ENCODE measurements at regions not wholly inside any gene's neighbourhood (a gene's known extent, or its start where the extent isn't known, plus 50 kb on each side); places are given as distances from the start of the nearest gene placed in this dataset.

DNA sequence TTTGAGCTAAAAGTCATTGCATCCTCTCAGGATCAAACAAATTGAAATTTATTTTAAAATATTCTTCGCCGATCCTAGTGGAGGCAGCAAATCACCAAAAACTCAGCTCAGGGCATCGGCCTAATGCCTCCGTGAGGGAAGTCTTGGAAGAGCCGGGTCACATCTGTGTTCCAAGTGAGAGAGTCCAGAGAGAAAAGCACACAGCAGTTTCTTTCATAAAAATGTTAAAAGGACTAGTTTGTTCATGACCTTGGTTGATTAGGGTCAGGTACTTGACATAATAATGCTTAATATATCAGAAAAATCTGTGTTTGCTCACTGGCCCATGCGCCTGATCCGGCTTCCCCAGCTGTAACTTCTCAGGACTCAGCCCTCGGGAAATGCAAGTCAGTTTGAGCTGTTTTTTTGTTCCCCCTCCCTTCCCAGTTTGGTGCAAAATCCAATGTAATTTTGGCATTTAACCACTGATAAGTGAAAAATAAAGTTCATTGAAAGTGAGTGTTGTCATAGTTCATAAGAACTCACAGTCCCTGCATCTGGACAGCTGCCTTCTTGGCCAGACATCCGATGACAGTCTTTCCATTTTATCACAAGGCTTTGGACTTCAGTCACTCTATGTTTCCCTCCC lies 161.7 kb downstream of the CAND1 start:
- no peaks in the 10 kb centered on the region for H3K27me3 ChIP-seq (ENCODE audit: control insufficient read depth, insufficient read depth, low read length)
- no peak overlapping the region for H3K9ac ChIP-seq
- no peaks in the 10 kb centered on the region for H3K36me3 ChIP-seq (ENCODE audit: control insufficient read depth, insufficient read depth, low read length)
- no peak overlapping the region for H3K4me2 ChIP-seq (ENCODE audit: low read length)
- no peak overlapping the region for H3K27ac ChIP-seq
- no peaks in the 10 kb centered on the region for H3K9me3 ChIP-seq (ENCODE audit: control insufficient read depth, low read length)
- H2AFZ ChIP-seq: peak overlapping the region; percentile 39
- H3K4me3 ChIP-seq (ENCODE audit: low read depth, low read length): no peak overlapping the region
- H3K79me2 ChIP-seq: no peaks in the 10 kb centered on the region
- peaks cover 14% of the 10 kb centered on the region for H3K4me1 ChIP-seq
- TF ChIP-seq, protein P1, sequence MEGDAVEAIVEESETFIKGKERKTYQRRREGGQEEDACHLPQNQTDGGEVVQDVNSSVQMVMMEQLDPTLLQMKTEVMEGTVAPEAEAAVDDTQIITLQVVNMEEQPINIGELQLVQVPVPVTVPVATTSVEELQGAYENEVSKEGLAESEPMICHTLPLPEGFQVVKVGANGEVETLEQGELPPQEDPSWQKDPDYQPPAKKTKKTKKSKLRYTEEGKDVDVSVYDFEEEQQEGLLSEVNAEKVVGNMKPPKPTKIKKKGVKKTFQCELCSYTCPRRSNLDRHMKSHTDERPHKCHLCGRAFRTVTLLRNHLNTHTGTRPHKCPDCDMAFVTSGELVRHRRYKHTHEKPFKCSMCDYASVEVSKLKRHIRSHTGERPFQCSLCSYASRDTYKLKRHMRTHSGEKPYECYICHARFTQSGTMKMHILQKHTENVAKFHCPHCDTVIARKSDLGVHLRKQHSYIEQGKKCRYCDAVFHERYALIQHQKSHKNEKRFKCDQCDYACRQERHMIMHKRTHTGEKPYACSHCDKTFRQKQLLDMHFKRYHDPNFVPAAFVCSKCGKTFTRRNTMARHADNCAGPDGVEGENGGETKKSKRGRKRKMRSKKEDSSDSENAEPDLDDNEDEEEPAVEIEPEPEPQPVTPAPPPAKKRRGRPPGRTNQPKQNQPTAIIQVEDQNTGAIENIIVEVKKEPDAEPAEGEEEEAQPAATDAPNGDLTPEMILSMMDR (IDR thresholded peaks at IDR 0.05): peak; percentile 42

DNA sequence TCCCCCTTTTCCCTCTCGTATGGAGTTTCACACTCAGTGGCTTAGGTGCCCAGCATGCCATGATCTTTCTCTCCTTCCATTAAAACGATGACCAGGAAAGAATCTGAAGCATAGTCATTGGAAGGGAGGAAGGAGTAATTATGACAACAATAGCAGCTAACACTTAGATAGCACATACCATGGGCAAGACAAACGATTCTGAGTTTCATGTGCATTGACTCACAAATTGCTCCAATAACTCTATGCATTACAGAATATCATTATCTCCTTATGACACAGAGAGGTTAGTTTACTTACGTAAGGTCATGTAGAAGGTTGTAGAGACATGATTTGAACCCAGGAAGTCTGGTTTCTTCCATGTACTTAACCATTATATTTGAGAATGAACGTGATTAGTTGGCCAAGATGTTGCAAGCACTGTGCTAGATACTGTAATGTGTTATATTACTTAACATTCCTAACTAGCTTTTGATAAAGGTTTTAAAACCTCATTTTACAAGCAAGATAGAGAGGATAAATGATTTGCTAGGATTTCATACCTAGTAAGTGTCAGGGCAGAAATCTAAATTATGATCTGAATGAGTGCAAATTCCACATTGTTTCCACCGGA lies 162.4 kb downstream of the CAND1 start:
- Histone ChIP-seq H3K27me3 (ENCODE audit: control insufficient read depth, insufficient read depth, low read length) (no peaks in the 10 kb centered on the region), H3K79me2 (no peaks in the 10 kb centered on the region), H3K4me1 (peaks cover 7% of the 10 kb centered on the region), H3K36me3 (ENCODE audit: control insufficient read depth, insufficient read depth, low read length) (no peaks in the 10 kb centered on the region), H3K27ac (no peak overlapping the region), H3K4me3 (ENCODE audit: low read depth, low read length) (no peak overlapping the region), H3K9ac (no peak overlapping the region), H3K4me2 (ENCODE audit: low read length) (no peak overlapping the region), H2AFZ (peak overlapping the region; percentile 39), H3K9me3 (ENCODE audit: control insufficient read depth, low read length) (no peaks in the 10 kb centered on the region)
- TF ChIP-seq, protein P1 (IDR thresholded peaks at IDR 0.05): no peak

DNA sequence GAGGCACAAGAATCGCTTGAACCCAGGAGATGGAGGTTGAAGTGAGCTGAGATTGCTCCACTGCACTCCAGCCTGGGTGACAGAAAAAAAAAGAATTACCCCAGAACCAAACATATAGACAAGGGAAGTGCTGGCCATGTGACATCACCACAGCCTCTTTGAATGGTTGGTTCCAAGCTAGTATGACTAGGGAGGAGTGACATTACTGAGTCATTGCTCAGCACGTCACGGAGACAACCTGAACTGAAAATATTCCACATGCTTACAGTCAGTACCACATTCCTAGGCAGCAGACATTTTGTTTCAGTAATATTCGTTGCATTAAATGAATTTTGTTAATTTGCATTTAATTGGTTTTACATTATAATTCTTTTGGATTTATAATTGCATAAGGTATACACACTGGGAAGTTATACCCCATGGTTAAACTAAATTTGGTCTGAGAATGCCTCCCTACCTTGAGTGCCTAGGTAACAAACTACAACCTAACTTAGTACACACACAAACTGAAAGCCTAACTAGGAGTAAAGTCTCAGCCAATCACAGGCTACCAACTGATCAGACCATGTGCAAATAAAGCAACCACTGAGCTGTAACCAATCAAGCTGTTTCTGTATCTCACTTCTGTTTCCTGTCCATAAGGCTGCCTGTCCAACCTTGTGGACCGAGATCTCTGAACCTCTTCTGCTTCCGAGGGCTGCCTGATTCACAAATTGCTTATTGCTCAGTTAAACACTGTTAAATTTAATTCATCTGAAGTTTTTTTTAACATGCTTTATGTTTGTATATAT lies 164.4 kb downstream of the CAND1 start:
- H3K9ac ChIP-seq: no peak overlapping the region
- peaks cover 6% of the 10 kb centered on the region for H3K4me1 ChIP-seq
- H3K27ac ChIP-seq: no peak overlapping the region

DNA sequence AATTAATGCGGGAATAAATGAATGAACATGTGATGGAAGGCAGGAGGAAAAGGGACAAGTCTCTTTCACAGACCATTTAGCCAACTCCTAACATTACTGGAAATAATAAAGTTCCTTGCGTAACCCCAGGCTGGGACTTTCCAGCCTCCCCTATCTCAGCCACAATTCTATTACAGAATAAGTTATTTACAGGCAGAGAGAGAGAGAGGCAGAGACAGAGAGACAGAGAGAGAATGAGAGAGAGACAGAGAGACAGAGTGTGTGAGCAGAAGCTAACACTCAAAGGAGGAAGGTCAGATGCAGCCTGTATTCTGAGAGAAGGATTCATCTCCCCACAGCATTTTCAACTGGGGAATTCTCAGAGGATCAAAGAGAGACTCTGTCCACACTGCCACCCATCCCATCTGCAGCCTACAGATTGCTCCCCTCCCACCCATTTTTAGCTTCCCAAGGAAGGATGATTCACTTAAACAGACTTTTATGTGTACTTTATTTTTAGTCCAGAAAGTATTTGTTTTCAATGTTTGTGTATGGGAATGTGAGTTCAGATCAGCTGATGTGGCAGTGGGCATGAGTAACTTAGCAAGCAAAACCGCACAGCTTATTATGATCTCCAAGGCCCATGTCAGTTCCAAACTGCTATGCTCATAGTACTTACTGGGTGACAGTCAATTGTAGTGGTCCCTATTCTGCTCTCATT lies 165.7 kb downstream of the CAND1 start:
- no peak overlapping the region for H3K4me3 ChIP-seq (ENCODE audit: low read depth, low read length)
- H3K9ac ChIP-seq: no peak overlapping the region
- H2AFZ ChIP-seq: peak overlapping the region; percentile 8
- TF ChIP-seq, protein P1 (IDR thresholded peaks at IDR 0.05): no peak
- no peaks in the 10 kb centered on the region for H3K9me3 ChIP-seq (ENCODE audit: control insufficient read depth, low read length)
- no peaks in the 10 kb centered on the region for H3K79me2 ChIP-seq
- H3K27ac ChIP-seq: no peak overlapping the region
- no peak overlapping the region for H3K4me2 ChIP-seq (ENCODE audit: low read length)
- no peaks in the 10 kb centered on the region for H3K27me3 ChIP-seq (ENCODE audit: control insufficient read depth, insufficient read depth, low read length)
- H3K36me3 ChIP-seq (ENCODE audit: control insufficient read depth, insufficient read depth, low read length): no peaks in the 10 kb centered on the region
- H3K4me1 ChIP-seq: peaks cover 6% of the 10 kb centered on the region

More for the DNA sequence above, 164.4 kb downstream of the CAND1 start:
- Histone ChIP-seq H3K36me3 (ENCODE audit: control insufficient read depth, insufficient read depth, low read length) (no peaks in the 10 kb centered on the region), H3K79me2 (no peaks in the 10 kb centered on the region), H3K4me2 (ENCODE audit: low read length) (no peak overlapping the region), H3K27me3 (ENCODE audit: control insufficient read depth, insufficient read depth, low read length) (no peaks in the 10 kb centered on the region), H3K4me3 (ENCODE audit: low read depth, low read length) (no peak overlapping the region), H3K9me3 (ENCODE audit: control insufficient read depth, low read length) (no peaks in the 10 kb centered on the region), H2AFZ (no peak overlapping the region)
- TF ChIP-seq, protein P1 (IDR thresholded peaks at IDR 0.05): no peak
